OCI-LY1 (cell line): ENCODE measurements at regions not wholly inside any gene's neighbourhood (a gene's known extent, or its start where the extent isn't known, plus 50 kb on each side); places are given as distances from the start of the nearest gene placed in this dataset.

ENCODE experiments used
- H2AFZ ChIP-seq: fragments of 200-600 bp; sonication (generic), shearing (Covaris generic); 2 replicates; pipeline ENCODE4 v1.6.0; 2014; ENCODE audit warnings: antibody characterized with exemption, mild to moderate bottlenecking, low read length
- H3F3A ChIP-seq: fragments of 200-600 bp; sonication (generic), shearing (Covaris generic); 2 replicates; pipeline ENCODE4 v1.6.0; 2014; ENCODE audit warnings: mild to moderate bottlenecking, antibody characterized with exemption, low read length, moderate library complexity; ENCODE audit not compliant: insufficient read depth
- H3K27ac ChIP-seq: fragments of 200-600 bp; sonication (generic); 2 replicates; pipeline ENCODE4 v1.5.1; 2014; ENCODE audit warnings: low read length, mixed run types, mild to moderate bottlenecking, low read depth; ENCODE audit not compliant: poor library complexity, severe bottlenecking
- H3K27me3 ChIP-seq: fragments of 200-600 bp; sonication (generic); 2 replicates; pipeline ENCODE4 v1.6.0; 2014; ENCODE audit warnings: antibody characterized with exemption, mild to moderate bottlenecking, low read length, moderate library complexity; ENCODE audit not compliant: insufficient read depth
- H3K36me3 ChIP-seq: fragments of 200-600 bp; sonication (generic); 2 replicates; pipeline ENCODE4 v1.6.1; 2014; ENCODE audit warnings: mild to moderate bottlenecking, antibody characterized with exemption, low read length, moderate library complexity, mixed read lengths; ENCODE audit not compliant: insufficient read depth
- H3K4me1 ChIP-seq: fragments of 200-600 bp; sonication (generic); 2 replicates; pipeline ENCODE4 v1.5.1; 2014; ENCODE audit warnings: mild to moderate bottlenecking, low read length, moderate library complexity; ENCODE audit not compliant: insufficient read depth, severe bottlenecking
- H3K4me2 ChIP-seq: fragments of 200-600 bp; sonication (generic), shearing (Covaris generic); 2 replicates; pipeline ENCODE4 v1.6.1; 2014; ENCODE audit warnings: low read length
- H3K4me3 ChIP-seq: fragments of 200-600 bp; sonication (generic); 2 replicates; pipeline ENCODE4 v1.5.1; 2014; ENCODE audit warnings: low read length, low read depth, mild to moderate bottlenecking, mixed read lengths; ENCODE audit not compliant: poor library complexity, severe bottlenecking
- H3K79me2 ChIP-seq: fragments of 200-600 bp; shearing (Covaris generic); 2 replicates; pipeline ENCODE4 v1.6.1; 2016; ENCODE audit warnings: mixed run types, low read length, mixed read lengths; ENCODE audit not compliant: insufficient read depth
- H3K9ac ChIP-seq: fragments of 200-600 bp; sonication (generic), shearing (Covaris generic); 2 replicates; pipeline ENCODE4 v1.6.1; 2014; ENCODE audit warnings: mild to moderate bottlenecking, low read length, mixed read lengths
- H3K9me2 ChIP-seq: fragments of 200-600 bp; sonication (generic), shearing (Covaris generic); 2 replicates; pipeline ENCODE4 v1.6.1; 2014; ENCODE audit warnings: low read depth, mild to moderate bottlenecking, low read length, mixed read lengths
- H3K9me3 ChIP-seq: fragments of 200-600 bp; shearing (Covaris generic); 2 replicates; pipeline ENCODE4 v1.6.1; 2014; ENCODE audit warnings: low read length, mixed read lengths
- H4K20me1 ChIP-seq: fragments of 200-600 bp; sonication (generic), shearing (Covaris generic); 2 replicates; pipeline ENCODE4 v1.6.0; 2016; ENCODE audit warnings: mild to moderate bottlenecking, low read length; ENCODE audit not compliant: insufficient read depth
- EZH2 ChIP-seq: fragments of 200-600 bp; sonication (generic), shearing (Covaris generic); IDR thresholded peaks from 2 replicates; pipeline ENCODE4 v1.8.0; 2017; ENCODE audit warnings: borderline replicate concordance, mixed run types, mild to moderate bottlenecking, antibody characterized with exemption, low read length, moderate library complexity, mixed read lengths
- TF ChIP-seq, protein P1 (sequence below): fragments of 200-600 bp; sonication (generic), shearing (Covaris generic); IDR thresholded peaks from 2 replicates; pipeline ENCODE4 v1.5.1; 2017; ENCODE audit warnings: mild to moderate bottlenecking, antibody characterized with exemption, low read length, moderate library complexity, mixed read lengths

DNA sequence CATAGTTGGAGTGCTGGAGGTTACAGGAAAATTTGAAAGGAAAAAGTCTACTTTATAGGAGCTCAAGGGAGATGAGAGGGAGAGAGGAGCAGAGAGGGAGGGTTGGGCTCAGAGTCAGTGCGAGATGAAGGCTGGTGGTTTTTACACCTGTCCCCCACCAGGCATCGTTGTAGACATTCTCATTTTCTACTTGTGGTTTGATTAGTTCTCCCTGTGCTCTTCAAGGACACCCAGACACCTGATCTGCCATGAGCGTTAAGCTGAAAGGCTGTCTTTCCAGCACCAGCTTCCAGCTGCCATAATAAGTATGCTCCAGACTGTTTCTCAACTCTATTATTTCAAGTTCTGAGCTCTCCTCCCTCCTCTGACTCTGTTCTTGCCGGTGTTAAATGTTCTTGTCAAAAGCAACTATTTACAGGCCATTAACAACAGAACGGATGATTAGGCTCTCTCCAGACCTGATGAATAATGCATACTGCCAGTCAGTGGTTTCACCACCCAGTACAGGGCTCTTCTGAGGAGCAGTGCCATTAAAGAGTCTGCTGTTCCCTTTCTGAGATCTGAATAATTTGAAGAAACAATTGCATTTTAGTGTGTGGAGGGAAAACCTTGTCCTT is 514.6 kb upstream of the MCTP2 start:
- Histone ChIP-seq H3K4me1 (no peaks in the 10 kb centered on the region), H3K4me2 (no peak overlapping the region), H4K20me1 (no peaks in the 10 kb centered on the region), H3K27me3 (no peaks in the 10 kb centered on the region), H3K79me2 (no peaks in the 10 kb centered on the region), H3K4me3 (no peak overlapping the region), H3F3A (no peaks in the 10 kb centered on the region), H2AFZ (no peak overlapping the region), H3K9ac (no peak overlapping the region), H3K9me2 (no peaks in the 10 kb centered on the region), H3K36me3 (no peaks in the 10 kb centered on the region), H3K9me3 (no peaks in the 10 kb centered on the region), H3K27ac (no peak overlapping the region)
- TF ChIP-seq, protein P1, sequence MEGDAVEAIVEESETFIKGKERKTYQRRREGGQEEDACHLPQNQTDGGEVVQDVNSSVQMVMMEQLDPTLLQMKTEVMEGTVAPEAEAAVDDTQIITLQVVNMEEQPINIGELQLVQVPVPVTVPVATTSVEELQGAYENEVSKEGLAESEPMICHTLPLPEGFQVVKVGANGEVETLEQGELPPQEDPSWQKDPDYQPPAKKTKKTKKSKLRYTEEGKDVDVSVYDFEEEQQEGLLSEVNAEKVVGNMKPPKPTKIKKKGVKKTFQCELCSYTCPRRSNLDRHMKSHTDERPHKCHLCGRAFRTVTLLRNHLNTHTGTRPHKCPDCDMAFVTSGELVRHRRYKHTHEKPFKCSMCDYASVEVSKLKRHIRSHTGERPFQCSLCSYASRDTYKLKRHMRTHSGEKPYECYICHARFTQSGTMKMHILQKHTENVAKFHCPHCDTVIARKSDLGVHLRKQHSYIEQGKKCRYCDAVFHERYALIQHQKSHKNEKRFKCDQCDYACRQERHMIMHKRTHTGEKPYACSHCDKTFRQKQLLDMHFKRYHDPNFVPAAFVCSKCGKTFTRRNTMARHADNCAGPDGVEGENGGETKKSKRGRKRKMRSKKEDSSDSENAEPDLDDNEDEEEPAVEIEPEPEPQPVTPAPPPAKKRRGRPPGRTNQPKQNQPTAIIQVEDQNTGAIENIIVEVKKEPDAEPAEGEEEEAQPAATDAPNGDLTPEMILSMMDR, result no peak
- no peak for TF ChIP-seq EZH2

DNA sequence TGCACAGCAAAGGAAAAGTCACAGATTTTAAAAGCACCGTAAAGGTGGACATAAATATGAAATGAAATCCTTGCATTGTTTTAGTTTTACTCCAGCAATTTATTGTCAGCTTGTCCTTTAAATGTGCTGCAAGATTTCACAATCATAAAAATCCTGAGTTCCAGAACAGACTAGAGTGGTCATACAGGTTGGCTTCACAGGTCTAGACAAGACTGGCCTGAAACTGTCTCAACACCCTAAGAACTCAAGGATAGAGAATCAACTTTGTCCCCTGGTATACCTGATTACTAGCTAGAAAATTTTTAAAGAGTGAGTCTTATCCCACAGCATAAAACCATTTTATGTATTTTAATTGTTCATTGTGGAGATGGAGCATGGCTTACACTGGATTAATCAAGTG is 521.7 kb upstream of the MCTP2 start:
- Histone ChIP-seq H3K4me3 (no peak overlapping the region), H3K4me1 (no peaks in the 10 kb centered on the region), H3K9me3 (no peaks in the 10 kb centered on the region), H3K27ac (no peak overlapping the region), H3K9me2 (no peaks in the 10 kb centered on the region), H3K27me3 (no peaks in the 10 kb centered on the region), H3K9ac (no peak overlapping the region), H3K36me3 (no peaks in the 10 kb centered on the region), H2AFZ (no peak overlapping the region), H3K79me2 (no peaks in the 10 kb centered on the region), H4K20me1 (no peaks in the 10 kb centered on the region), H3K4me2 (no peak overlapping the region), H3F3A (no peaks in the 10 kb centered on the region)
- no peak for TF ChIP-seq EZH2
- TF ChIP-seq, protein P1, result no peak

DNA sequence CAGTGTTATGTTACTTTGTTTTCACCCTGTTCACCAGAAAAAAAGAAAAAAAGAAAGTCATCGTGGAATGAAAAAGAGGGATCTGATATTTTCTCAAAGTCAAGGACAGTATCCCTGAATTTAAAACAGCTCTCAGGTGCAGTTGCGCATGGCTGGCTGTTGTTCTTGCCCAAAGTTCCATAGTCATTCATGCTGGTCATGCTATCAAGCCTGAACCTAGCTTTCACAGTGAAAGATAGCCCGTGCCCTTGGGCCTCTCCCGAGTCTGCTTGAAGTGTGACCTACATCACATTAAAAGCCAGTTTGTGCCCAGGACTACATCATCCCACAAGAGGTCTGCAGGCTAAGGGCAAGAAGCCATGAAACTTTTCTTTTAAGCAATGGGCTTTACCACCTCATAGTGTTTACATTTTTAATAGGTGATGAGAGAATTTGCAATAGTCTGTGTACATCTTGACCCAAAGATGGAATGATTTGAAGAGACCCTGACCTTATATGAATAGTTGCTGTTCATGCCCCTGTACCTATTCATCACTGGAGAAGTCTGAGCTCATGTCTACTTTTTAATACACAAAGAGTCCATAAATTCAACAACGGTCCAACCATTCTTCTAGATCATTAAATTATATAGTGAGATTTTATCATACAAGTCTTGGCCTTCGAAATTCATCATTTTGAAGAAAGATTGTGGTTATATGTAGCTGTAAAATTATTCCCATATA is 522.5 kb upstream of the MCTP2 start:
- no peaks in the 10 kb centered on the region for H3K9me2 ChIP-seq
- TF ChIP-seq, protein P1, result no peak
- TF ChIP-seq EZH2, result no peak
- no peaks in the 10 kb centered on the region for H3K36me3 ChIP-seq
- H3K79me2 ChIP-seq, result no peaks in the 10 kb centered on the region
- H3K4me3 ChIP-seq, result no peak overlapping the region
- no peaks in the 10 kb centered on the region for H3K27me3 ChIP-seq
- H2AFZ ChIP-seq, result no peak overlapping the region
- H3K9ac ChIP-seq, result no peak overlapping the region
- no peak overlapping the region for H3K4me2 ChIP-seq
- H3K9me3 ChIP-seq, result no peaks in the 10 kb centered on the region
- no peaks in the 10 kb centered on the region for H3F3A ChIP-seq
- H3K27ac ChIP-seq, result no peak overlapping the region
- no peaks in the 10 kb centered on the region for H4K20me1 ChIP-seq
- no peaks in the 10 kb centered on the region for H3K4me1 ChIP-seq
